Activated CD4-positive, alpha-beta memory T cell treated with anti-CD3 and anti-CD28 coated beads, Interleukin-2, amount 10 ng/mL, durations not matched to agents 7 days and 5 days (primary cell): ENCODE measurements at regions not wholly inside any gene's neighbourhood (a gene's known extent, or its start where the extent isn't known, plus 50 kb on each side); places are given as distances from the start of the nearest gene placed in this dataset.

Source experiments
- CTCF ChIA-PET: fragments of 350-600 bp; sonication (Branson Sonifier 250); formaldehyde crosslinking; loops from one replicate; lab custom pipeline; 2021; ENCODE audit warnings: antibody characterized with exemption, inconsistent platforms; lab: Charles Lee
- POLR2A ChIA-PET: fragments of 350-600 bp; sonication (Branson Sonifier 250); formaldehyde crosslinking; loops from one replicate; lab custom pipeline; 2021; ENCODE audit warnings: antibody characterized with exemption; lab: Charles Lee
- DNase-seq: peaks from one replicate; pipeline ENCODE4 v3.0.0-alpha.2; 2020
- H3K27ac Mint-ChIP-seq: one replicate; pipeline ENCODE4 v1.8.0; 2021; ENCODE audit warnings: mild to moderate bottlenecking, mixed read lengths
- H3K27me3 Mint-ChIP-seq: one replicate; pipeline ENCODE4 v1.8.0; 2021; ENCODE audit warnings: mixed read lengths
- H3K36me3 Mint-ChIP-seq: one replicate; pipeline ENCODE4 v1.8.0; 2021; ENCODE audit warnings: low read depth, mixed read lengths
- H3K4me1 Mint-ChIP-seq: one replicate; pipeline ENCODE4 v1.8.0; 2021; ENCODE audit warnings: mixed read lengths
- H3K4me3 Mint-ChIP-seq: one replicate; pipeline ENCODE4 v1.8.0; 2021; ENCODE audit warnings: mild to moderate bottlenecking, mixed read lengths
- H3K9me3 Mint-ChIP-seq: one replicate; pipeline ENCODE4 v1.8.0; 2021; ENCODE audit warnings: mixed read lengths

GRCh38 chr14:85974602-85975001 is 444.7 kb downstream of the FLRT2 start:
- CTCF ChIA-PET: no interaction called here
- no peak for DNase-seq
- POLR2A ChIA-PET: no interaction called here
- no peaks in the 10 kb centered on the region for H3K4me1 Mint-ChIP-seq
- no peaks in the 10 kb centered on the region for H3K27me3 Mint-ChIP-seq
- peaks cover 6% of the 10 kb centered on the region for H3K36me3 Mint-ChIP-seq
- no peak overlapping the region for H3K27ac Mint-ChIP-seq
- peaks cover 21% of the 10 kb centered on the region for H3K9me3 Mint-ChIP-seq
- no peak overlapping the region for H3K4me3 Mint-ChIP-seq

GRCh38 chr14:85963486-85963885 is 433.5 kb downstream of the FLRT2 start:
- H3K36me3 Mint-ChIP-seq: no peaks in the 10 kb centered on the region
- H3K4me1 Mint-ChIP-seq: no peaks in the 10 kb centered on the region
- DNase-seq: no peak
- no peak overlapping the region for H3K27ac Mint-ChIP-seq
- ChIA-PET CTCF (no interaction called here), POLR2A (no interaction called here)
- no peaks in the 10 kb centered on the region for H3K27me3 Mint-ChIP-seq
- no peak overlapping the region for H3K4me3 Mint-ChIP-seq
- no peaks in the 10 kb centered on the region for H3K9me3 Mint-ChIP-seq

GRCh38 chr14:85960756-85961155 is 430.8 kb downstream of the FLRT2 start:
- Mint-ChIP-seq H3K36me3 (no peaks in the 10 kb centered on the region), H3K27ac (no peak overlapping the region), H3K4me1 (no peaks in the 10 kb centered on the region), H3K27me3 (no peaks in the 10 kb centered on the region), H3K9me3 (no peaks in the 10 kb centered on the region), H3K4me3 (no peak overlapping the region)
- ChIA-PET POLR2A (no interaction called here), CTCF (no interaction called here)
- DNase-seq: no peak

DNA sequence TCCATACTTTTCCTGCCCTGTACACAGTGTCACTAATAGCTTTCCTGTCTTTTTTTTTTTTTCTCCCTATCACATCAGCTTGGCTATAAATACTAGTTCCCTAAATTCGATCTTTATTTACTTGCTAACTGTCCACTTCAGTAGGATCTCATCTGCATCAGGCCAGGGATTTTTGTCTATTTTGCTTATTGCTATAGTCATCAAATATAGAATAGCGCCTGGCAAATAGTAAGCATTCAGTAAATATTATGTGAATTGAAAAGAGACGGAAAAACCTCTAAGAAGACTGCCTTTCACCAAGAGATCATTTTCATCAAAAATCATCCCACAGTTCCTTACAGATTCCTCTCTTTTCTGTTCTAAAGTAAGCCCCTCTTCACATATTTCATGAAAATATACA is 429.1 kb downstream of the FLRT2 start:
- ChIA-PET POLR2A (no interaction called here), CTCF (no interaction called here)
- no peak overlapping the region for H3K27ac Mint-ChIP-seq
- no peaks in the 10 kb centered on the region for H3K36me3 Mint-ChIP-seq
- H3K4me1 Mint-ChIP-seq: no peaks in the 10 kb centered on the region
- no peak for DNase-seq
- H3K9me3 Mint-ChIP-seq: no peaks in the 10 kb centered on the region
- H3K4me3 Mint-ChIP-seq: no peak overlapping the region
- no peaks in the 10 kb centered on the region for H3K27me3 Mint-ChIP-seq

GRCh38 chr14:85958069-85958468 is 428.1 kb downstream of the FLRT2 start:
- Mint-ChIP-seq H3K36me3 (no peaks in the 10 kb centered on the region), H3K9me3 (no peaks in the 10 kb centered on the region), H3K27ac (no peak overlapping the region), H3K4me3 (no peak overlapping the region), H3K27me3 (no peaks in the 10 kb centered on the region), H3K4me1 (no peaks in the 10 kb centered on the region)
- POLR2A ChIA-PET: no interaction called here
- no peak for DNase-seq
- CTCF ChIA-PET: no interaction called here

GRCh38 chr14:85953265-85953664 is 423.3 kb downstream of the FLRT2 start:
- no peaks in the 10 kb centered on the region for H3K9me3 Mint-ChIP-seq
- no peaks in the 10 kb centered on the region for H3K4me1 Mint-ChIP-seq
- H3K27ac Mint-ChIP-seq: no peak overlapping the region
- no peak for DNase-seq
- H3K4me3 Mint-ChIP-seq: no peak overlapping the region
- no peaks in the 10 kb centered on the region for H3K36me3 Mint-ChIP-seq
- no peaks in the 10 kb centered on the region for H3K27me3 Mint-ChIP-seq
- POLR2A ChIA-PET: no interaction called here
- CTCF ChIA-PET: no interaction called here

- peaks cover 14% of the 10 kb centered on the region for H3K9me3 Mint-ChIP-seq
These were observed 418.2 kb downstream of the FLRT2 start for GRCh38 chr14:85948153-85948552.

GRCh38 chr14:85947461-85948139 is 417.7 kb downstream of the FLRT2 start:
- H3K9me3 Mint-ChIP-seq: peaks cover 14% of the 10 kb centered on the region
- no peaks in the 10 kb centered on the region for H3K4me1 Mint-ChIP-seq
- no peak overlapping the region for H3K27ac Mint-ChIP-seq
- DNase-seq: no peak
- H3K4me3 Mint-ChIP-seq: no peak overlapping the region
- ChIA-PET CTCF (no interaction called here), POLR2A (no interaction called here)
- no peaks in the 10 kb centered on the region for H3K27me3 Mint-ChIP-seq
- H3K36me3 Mint-ChIP-seq: peaks cover 3% of the 10 kb centered on the region

More at GRCh38 chr14:85948153-85948552, 418.2 kb downstream of the FLRT2 start:
- ChIA-PET POLR2A (no interaction called here), CTCF (no interaction called here)
- no peaks in the 10 kb centered on the region for H3K4me1 Mint-ChIP-seq
- H3K27me3 Mint-ChIP-seq: no peaks in the 10 kb centered on the region
- peaks cover 3% of the 10 kb centered on the region for H3K36me3 Mint-ChIP-seq
- no peak for DNase-seq
- no peak overlapping the region for H3K27ac Mint-ChIP-seq
- no peak overlapping the region for H3K4me3 Mint-ChIP-seq

GRCh38 chr14:85943192-85943591 is 413.2 kb downstream of the FLRT2 start:
- peaks cover 23% of the 10 kb centered on the region for H3K9me3 Mint-ChIP-seq
- DNase-seq: no peak
- ChIA-PET CTCF (no interaction called here), POLR2A (no interaction called here)
- H3K36me3 Mint-ChIP-seq: peaks cover 19% of the 10 kb centered on the region
- no peak overlapping the region for H3K27ac Mint-ChIP-seq
- no peak overlapping the region for H3K4me3 Mint-ChIP-seq
- no peaks in the 10 kb centered on the region for H3K27me3 Mint-ChIP-seq
- H3K4me1 Mint-ChIP-seq: peaks cover 5% of the 10 kb centered on the region

DNA sequence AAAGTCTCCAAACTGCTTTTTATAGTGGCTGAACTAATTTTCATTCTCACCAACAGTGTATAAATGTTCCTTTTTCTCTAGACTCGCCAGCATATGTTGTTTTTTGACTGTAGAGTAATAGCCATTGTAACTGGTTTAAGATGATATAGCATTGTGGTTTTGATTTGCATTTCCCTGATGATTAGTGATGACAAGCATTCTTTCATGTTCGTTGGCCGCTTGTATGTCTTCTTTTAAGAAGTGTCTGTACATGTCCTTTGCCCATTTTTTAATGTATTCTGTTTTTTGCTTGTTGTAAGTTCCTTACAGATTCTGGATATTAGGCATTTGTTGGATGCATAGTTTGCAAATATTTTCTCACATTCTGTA is 404.9 kb downstream of the FLRT2 start:
- ChIA-PET CTCF (no interaction called here), POLR2A (interaction anchor here (1.2 kb wide), 1 partner anchor 10 kb away, joined by 5 read pairs; no protein-coding TSS in a partner anchor)
- Mint-ChIP-seq H3K9me3 (peaks cover 13% of the 10 kb centered on the region), H3K27me3 (no peaks in the 10 kb centered on the region), H3K27ac (peak overlapping the region; percentile 88), H3K4me1 (peaks cover 23% of the 10 kb centered on the region), H3K4me3 (peak overlapping the region; percentile 86), H3K36me3 (peaks cover 19% of the 10 kb centered on the region)
- no peak for DNase-seq

DNA sequence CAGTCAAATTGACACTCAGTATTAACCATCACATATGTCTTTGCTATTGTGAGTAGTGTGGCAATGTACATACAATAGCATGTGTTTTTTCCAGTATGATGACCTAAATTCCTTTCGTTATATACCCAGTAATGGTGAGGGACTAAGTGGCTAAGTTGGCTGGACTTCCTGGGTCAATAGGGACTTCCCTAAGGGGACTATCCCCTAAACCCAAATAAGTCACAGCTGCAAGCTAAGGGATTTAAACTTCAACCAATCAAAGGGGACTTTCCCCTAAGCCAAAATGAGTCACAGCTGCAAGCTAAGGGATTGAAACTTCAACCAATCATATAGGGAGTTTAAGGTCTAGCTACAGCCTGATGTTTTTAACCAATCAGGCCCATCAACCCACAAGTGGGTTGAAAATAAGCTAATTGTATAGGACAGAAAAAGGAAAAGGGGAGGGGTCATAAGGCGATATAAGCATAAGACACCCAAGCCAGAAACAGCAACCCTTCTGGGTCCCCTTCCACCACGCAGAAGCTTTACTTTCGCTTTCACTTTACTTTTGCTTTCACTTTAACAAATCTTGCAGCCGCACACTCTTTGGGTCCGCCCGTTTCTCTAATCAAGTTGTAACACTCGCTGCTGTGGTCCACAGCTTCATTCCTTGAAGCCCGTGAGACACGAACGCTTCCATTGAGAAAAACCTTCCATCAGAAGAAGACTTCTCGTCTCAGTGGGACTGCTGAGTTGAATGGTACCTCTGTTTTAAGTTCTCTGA is 404.4 kb downstream of the FLRT2 start:
- H3K9me3 Mint-ChIP-seq: peaks cover 13% of the 10 kb centered on the region
- H3K4me3 Mint-ChIP-seq: peak overlapping the region; percentile 86
- ChIA-PET CTCF (no interaction called here), POLR2A (interaction anchor here (0.7 to 1.2 kb wide), 2 partner anchors 9 to 10 kb away, joined by 4 to 5 read pairs; no protein-coding TSS in a partner anchor)
- H3K36me3 Mint-ChIP-seq: peaks cover 19% of the 10 kb centered on the region
- H3K27me3 Mint-ChIP-seq: no peaks in the 10 kb centered on the region
- H3K27ac Mint-ChIP-seq: peak overlapping the region; percentile 88
- peaks cover 23% of the 10 kb centered on the region for H3K4me1 Mint-ChIP-seq
- DNase-seq: peak; percentile 59

GRCh38 chr14:85921241-85921640 is 391.3 kb downstream of the FLRT2 start:
- Mint-ChIP-seq H3K27ac (no peak overlapping the region), H3K4me3 (no peak overlapping the region)
- DNase-seq: no peak

DNA sequence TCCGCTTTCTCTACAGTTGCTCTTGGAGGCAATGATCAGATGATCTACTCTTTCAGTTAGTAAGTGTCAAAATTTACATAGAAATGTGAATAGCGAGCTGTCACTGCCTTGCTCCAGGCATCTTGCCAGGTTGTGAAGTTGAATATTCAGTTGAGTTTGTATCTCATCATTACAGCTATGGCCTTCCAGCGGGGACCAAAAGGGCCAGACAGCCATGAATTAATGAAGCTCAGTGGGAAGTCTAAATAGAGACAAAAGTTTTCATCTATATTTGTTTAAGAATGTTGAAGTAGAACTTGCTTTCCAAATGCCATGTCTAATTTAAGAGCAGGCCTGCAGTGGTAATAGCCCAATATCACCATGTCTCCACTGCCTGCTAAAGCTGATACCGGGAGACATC is 387.8 kb downstream of the FLRT2 start:
- DNase-seq: no peak
- Mint-ChIP-seq H3K4me3 (no peak overlapping the region), H3K9me3 (no peaks in the 10 kb centered on the region), H3K27ac (no peak overlapping the region), H3K27me3 (no peaks in the 10 kb centered on the region), H3K36me3 (no peaks in the 10 kb centered on the region), H3K4me1 (no peaks in the 10 kb centered on the region)
- CTCF ChIA-PET: no interaction called here
- POLR2A ChIA-PET: no interaction called here

More at GRCh38 chr14:85921241-85921640, 391.3 kb downstream of the FLRT2 start:
- no peaks in the 10 kb centered on the region for H3K4me1 Mint-ChIP-seq
- no peaks in the 10 kb centered on the region for H3K36me3 Mint-ChIP-seq
- no peaks in the 10 kb centered on the region for H3K9me3 Mint-ChIP-seq
- H3K27me3 Mint-ChIP-seq: no peaks in the 10 kb centered on the region
- POLR2A ChIA-PET: no interaction called here
- CTCF ChIA-PET: no interaction called here
